Suprapubic skin (tissue), 3 donors: ENCODE measurements at regions not wholly inside any gene's neighbourhood (a gene's known extent, or its start where the extent isn't known, plus 50 kb on each side); places are given as distances from the start of the nearest gene placed in this dataset.

Experiments used
- CTCF ChIP-seq, 2 donors: fragments of 200-600 bp in 1 of 2; fragments of 450-650 bp in 1 of 2; sonication (generic) in 1 of 2; IDR thresholded peaks; one replicate each; pipeline ENCODE4 v1.5.1; 2016 to 2019; ENCODE audit warnings: antibody characterized with exemption in 2 of 2, mild to moderate bottlenecking in 1 of 2, moderate library complexity in 1 of 2
- POLR2A ChIP-seq, 2 donors: fragments of 450-650 bp; IDR thresholded peaks; one replicate each; pipeline ENCODE4 v1.6.1; 2017; ENCODE audit warnings: antibody characterized with exemption in 2 of 2, mild to moderate bottlenecking in 2 of 2, moderate library complexity in 2 of 2

GRCh38 chr1:8147956-8148355 lies 121.8 kb upstream of the ERRFI1 start:
- TF ChIP-seq CTCF (IDR thresholded peaks at IDR 0.05) (no peak), POLR2A (IDR thresholded peaks at IDR 0.05) (no peak)
